GF-D8 (cell line): ENCODE measurements at regions not wholly inside any gene's neighbourhood (a gene's known extent, or its start where the extent isn't known, plus 50 kb on each side); places are given as distances from the start of the nearest gene placed in this dataset.

Source experiments
- DNase-seq: peaks from one replicate; lab custom pipeline; 2025; lab: John Stamatoyannopoulos, UW

GRCh38 chr1:55622074-55622473, 406.9 kb upstream of the USP24 start:
- DNase-seq, result no peak

- DNase-seq, result no peak
Measured at GRCh38 chr1:55618199-55618598, 403.0 kb upstream of the USP24 start.

DNA sequence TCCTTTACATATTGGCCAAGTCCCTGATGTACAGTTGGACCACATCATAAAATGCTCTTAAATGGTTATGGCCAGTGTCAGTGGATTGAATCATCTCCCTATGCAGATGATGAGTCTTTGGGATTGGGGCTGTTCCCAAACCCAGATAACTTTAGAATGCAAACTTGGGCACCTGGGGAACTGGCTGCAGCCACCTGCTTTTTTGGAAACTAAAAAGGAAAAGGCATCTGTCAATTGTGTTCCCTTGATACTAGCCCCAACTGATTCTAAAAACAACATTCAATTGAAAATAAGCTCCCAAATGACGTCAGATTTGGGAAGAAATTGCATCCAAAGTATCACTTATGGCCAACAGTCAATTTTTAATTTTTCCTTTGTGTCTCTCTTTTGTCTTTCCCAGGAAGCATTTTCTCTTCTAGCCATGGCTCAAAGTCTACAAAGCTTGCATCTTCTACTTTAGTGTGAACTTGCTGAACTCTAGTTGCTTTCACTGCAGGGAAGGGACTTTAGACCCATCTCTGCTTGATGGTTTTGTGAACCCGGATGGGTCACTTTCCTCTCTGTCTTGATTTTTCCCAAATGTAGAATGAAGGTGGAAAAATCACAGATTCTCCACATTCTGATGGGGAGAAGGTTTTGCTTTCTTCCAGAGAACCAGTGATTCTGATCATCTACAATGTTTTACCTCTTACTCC, 402.3 kb upstream of the USP24 start:
- no peak for DNase-seq

- no peak for DNase-seq
Measured at GRCh38 chr1:55612988-55613387, 397.8 kb upstream of the USP24 start.

GRCh38 chr1:55611123-55611522, 396.0 kb upstream of the USP24 start:
- no peak for DNase-seq

- DNase-seq, result no peak
Measured at GRCh38 chr1:55610203-55610602, 395.0 kb upstream of the USP24 start.

DNA sequence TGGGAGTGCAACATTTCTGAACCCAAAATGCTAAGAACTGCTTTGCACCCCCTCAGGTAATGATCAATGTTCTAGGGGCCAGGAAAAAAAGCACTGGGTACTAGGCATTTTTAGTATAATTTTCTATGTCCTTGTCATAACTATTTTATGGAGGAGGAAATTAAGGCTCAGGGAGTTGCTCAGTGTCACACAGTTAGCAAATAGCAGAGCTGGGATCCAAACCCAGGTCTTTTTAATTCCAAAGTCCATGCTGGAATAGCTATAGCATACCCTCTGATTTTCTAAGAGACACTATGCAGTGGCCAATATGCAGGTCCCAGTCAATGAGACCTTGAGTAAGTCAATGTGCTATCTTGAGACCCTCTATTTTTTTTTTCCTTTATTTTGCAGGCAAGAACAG, 394.5 kb upstream of the USP24 start:
- DNase-seq, result no peak

DNA sequence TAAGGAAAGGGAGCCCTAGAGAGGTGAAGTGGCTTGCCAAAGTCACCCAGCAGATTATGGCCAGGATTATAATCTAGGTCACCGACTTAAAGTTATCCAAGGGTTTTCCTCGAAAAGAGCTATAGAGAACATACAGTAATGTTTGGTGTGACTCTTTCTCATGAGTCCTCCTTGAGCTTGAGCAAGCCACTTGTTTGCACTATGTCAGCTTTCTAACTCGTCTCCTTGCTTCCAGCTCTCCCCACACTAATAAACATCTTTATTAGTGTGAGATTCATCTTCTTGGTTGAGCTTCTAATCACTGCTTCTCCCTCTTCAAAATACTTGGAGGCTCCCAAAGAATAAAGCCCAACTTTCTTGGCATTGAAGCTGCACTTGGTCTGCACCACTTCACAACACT, 390.0 kb upstream of the USP24 start:
- DNase-seq, result no peak

DNA sequence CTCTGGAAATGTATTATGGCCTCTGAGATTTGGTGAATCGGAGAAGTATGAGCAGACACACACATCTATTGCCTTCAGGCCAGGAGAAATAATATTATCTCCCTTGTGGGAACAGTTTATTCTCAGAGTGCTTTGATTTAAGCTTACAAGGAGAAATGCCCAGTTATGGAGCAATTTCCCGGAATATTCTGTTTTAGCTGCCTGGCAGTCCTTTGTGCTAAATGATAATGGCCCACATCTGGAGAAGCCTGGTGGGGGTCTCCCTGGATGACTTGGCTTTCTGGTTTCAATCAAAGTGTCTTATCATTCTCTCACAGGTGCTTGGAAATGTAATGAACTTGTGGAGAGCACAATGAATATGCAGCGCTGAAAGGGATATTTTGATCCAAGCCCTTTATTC, 389.6 kb upstream of the USP24 start:
- no peak for DNase-seq

DNA sequence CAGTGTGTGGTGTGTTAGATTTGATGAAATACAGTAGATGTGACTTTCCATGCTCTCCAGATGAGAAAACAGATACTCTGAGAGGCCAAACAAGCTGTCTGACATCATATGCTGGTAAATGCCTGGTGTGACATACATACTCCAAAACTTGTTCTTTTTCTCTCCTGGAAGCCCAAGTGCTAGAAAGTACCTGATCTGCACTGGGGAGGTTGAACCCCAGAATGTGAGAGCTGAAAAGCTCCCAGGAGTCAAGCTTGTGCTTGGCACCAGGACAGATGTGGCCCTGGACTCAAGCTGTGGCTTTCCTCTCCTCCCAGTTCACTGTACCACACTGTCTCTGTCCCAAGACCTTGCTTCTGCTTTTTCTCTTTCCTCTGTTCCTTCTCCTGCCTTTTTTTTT, 389.0 kb upstream of the USP24 start:
- DNase-seq, result no peak

DNA sequence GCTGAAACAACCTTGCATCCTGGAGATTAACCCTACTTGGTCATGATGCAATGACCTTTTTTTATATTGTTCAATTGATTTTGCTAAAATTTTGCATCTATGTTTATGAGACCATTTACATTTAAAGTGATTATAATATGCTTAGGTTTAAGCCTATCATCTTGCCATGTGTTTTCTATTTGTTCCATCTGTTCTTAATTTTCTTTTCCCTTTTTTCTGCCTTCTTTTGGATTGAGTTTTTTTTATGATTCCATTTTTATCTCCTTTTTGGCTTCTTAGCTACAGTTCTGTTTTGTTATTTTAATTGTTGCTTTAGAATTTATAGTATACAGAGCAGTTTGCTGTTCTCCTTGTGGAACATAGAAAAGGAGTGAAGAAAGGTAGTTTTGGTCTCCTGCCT, 385.1 kb upstream of the USP24 start:
- DNase-seq, result no peak

DNA sequence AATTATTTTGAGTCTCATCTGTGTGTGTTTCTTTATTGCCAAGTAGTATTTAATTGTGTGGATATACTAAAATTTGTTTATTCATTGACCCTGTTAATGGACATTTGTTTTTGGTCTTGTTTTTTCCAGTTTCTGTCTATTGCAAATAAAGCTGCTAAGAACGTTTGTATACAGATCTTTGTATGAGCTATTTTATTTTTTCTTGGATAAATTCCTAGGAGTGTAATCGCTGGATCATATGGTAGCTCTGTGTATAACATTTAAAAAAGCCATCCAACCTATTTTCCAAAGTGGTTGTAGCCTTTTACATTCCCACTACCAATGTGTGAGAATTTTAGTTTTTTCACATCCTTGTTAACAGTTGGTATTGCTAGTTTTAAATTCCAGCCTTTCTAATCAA, 382.7 kb upstream of the USP24 start:
- DNase-seq, result no peak

- DNase-seq, result no peak
Measured at GRCh38 chr1:55594701-55595100, 379.5 kb upstream of the USP24 start.

DNA sequence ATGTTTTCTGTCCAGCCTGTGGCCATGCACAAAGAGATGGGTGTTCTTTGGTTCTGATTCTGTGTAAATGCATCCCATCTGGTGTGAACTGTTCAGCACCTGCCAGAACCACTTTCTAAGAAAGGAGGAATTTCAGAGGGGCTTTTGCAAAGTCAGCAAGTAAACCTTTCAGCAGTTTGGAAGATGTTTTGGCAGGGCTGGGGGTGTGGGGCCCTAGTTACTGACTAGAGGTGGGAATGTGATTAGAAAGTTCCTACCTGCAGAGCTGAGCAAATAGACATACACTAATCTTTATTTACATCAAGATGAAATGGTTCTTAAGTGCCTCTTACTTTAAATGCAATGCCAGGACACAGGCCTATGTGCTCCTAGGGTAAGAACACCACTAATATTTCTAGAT, 378.1 kb upstream of the USP24 start:
- no peak for DNase-seq

DNA sequence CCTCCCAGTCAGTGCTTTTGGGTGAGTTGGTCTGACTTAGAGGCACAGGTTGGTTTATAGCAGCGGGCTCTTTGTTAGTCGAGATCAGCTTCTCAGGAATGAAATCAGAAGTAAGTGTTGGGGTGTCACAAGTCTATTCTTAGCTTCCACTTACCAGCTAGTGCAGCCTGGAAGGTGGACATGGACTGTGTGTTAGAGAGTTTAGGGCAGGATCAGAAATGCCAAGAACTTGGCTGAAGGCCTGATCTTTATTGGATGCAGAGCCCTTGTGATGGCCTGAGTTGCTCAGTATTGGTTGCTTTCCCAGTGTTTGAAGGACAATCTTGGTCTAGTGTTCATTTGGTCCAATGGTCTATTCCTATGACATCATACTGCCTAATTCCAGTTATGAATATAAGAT, 377.0 kb upstream of the USP24 start:
- no peak for DNase-seq

DNA sequence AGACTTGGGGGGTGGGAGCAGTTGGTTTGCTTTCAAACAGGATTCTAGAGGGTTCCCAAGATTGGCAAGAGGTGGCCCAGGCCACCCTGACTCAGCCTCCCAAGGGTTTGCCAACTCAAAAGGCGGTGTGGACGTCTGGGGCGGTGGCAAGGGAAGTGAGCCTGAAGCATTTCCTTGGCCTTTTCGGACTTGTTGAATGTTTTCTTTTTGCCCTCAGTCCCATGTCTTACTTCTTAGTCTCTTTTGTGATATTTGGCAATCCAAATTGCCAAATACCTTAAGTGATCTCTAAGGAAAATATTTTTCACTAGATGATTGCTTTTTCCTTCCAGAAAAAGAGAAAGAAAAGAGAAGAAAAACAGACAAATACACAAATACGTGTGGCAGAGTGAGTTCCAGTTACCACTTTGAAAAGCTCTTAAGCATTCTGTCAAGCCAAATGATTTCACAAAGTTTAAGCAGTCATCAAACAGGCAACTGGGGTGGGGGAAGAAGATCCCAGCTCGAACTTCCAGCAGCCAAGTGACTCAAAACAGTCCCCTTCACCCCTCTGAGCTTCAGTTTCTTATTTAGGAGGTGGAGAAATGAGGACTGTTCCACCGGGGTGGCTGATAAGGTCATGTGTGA, 374.6 kb upstream of the USP24 start:
- no peak for DNase-seq

GRCh38 chr1:55588309-55588708, 373.1 kb upstream of the USP24 start:
- no peak for DNase-seq

DNA sequence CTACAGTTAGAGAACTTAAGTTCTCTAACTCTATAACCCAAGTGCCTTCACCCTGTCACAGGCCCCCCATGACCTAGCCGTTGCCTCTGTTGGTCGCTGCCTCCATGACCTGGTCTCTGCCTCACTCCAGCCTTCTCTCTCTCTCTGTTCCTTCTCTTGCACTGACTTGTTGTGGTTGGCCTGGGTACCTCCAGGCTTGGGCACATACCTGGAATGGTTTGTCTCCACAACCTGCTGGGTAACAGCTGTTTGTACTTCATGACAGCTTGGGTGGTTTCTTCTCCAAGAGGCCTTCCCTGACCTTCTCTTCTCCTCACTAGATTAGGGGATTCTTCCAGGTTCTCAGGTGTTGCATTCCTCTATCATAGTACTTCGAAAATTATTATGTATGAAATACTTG, 371.6 kb upstream of the USP24 start:
- no peak for DNase-seq

GRCh38 chr1:55585402-55585792, 370.2 kb upstream of the USP24 start:
- DNase-seq, result no peak

DNA sequence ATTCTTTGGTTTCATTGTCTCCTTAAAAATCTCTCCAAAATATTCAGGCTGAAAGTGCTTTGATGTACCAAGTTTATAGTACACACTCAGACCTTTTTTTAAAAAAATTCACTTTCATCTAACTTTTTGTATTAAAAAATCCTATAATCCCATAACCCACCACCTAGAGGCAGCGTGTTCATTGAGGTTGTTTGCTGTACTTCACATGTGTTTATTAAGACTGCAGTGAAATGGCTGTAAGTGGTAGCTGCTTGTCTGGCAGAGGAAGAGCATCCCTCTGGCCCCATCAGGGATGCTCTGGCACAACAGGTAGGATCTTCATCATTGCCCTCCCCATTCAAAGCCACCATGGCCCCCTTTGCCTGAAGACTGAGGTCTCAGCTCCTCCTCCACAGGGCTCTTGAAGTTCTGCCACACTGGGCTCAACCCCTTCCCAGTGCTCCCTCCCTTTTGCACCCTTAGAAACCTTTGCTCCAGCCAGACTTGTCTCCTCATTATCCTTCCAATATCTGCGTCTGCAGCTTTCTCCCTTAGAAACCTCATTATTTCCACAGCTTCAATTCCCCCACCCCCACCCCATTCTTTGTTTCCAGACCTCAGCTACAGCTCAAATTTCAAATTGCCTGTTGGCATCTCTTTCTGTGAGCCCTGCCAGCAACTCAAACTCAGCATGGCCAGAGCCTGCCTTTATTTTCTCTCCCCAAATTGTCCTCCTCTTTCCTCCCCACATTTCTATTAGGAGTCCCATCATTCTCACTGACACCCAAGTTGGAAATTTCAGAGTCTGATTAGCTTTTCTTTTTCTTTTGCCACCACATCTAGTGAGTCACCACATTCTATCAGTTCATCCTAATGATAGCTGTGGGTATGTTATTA, 369.6 kb upstream of the USP24 start:
- no peak for DNase-seq

- no peak for DNase-seq
Measured at GRCh38 chr1:55582084-55582483, 366.9 kb upstream of the USP24 start.

DNA sequence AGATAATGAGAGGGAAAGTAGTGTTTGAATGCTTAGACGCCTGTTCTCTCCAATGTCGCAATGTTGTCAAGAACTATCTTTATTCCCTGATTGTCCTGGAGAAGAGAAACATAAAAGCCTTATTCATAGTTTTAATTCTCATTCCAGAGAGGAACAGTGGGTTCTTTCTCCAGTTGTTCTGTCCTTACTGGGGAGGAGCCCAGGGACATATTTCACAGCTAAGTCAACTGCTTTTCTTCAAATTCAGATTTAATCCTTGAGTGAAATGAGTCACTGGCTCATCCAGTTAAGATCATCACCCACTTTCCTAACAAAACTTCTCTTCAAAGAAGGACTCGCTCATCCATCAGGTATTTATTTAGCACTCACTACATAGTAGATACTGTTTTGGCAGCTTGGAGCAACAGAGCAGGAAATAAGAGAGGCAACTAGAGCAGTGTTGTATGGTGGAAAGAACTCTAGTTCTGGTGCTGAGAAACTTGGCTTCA, 365.7 kb upstream of the USP24 start:
- no peak for DNase-seq
